ENCODE measurements at regions not wholly inside any gene's neighbourhood (a gene's known extent, or its start where the extent isn't known, plus 50 kb on each side); places are given as distances from the start of the nearest gene placed in this dataset.

GRCh38 chr13:50257646-50258045 lies 242.4 kb downstream of the KCNRG start:
- no peaks in the 10 kb centered on the region for H3K27me3 ChIP-seq
- in situ Hi-C loops (cut with MboI; ENCODE audit: low pct_ligation_motif_present in 1 of 4, low pct_unique_long_range_greater_than_20kb in 1 of 4, low sequenced_read_pairs in 3 of 4), result no loop called here

GRCh38 chr13:50261130-50261901 lies 246.1 kb downstream of the KCNRG start:
- no peak for DNase-seq
- Histone ChIP-seq H3K27ac (no peak overlapping the region), H3K9me3 (no peaks in the 10 kb centered on the region), H3K36me3 (no peaks in the 10 kb centered on the region), H3K4me3 (no peak overlapping the region), H3K27me3 (no peaks in the 10 kb centered on the region), H3K4me1 (no peaks in the 10 kb centered on the region)
- WGBS, 2 donors (ENCODE audit: low coverage in 1 of 2), result 82 to 93% methylated on average over 3 to 6 of the region's 6 CpGs
- TF ChIP-seq POLR2A (IDR thresholded peaks at IDR 0.05) (no peak), CTCF (IDR thresholded peaks at IDR 0.05) (no peak)
- in situ Hi-C loops (cut with MboI; ENCODE audit: low pct_ligation_motif_present in 1 of 4, low pct_unique_long_range_greater_than_20kb in 1 of 4, low sequenced_read_pairs in 3 of 4) (no loop called here), intact Hi-C loops (cut with DNase I; ENCODE audit: low total_unique reads) (no loop called here)

More at GRCh38 chr13:50257646-50258045, 242.4 kb downstream of the KCNRG start:
- Histone ChIP-seq H3K4me1 (no peaks in the 10 kb centered on the region), H3K27ac (no peak overlapping the region), H3K4me3 (no peak overlapping the region), H3K9me3 (no peaks in the 10 kb centered on the region), H3K36me3 (no peaks in the 10 kb centered on the region)
- intact Hi-C loops (cut with DNase I; ENCODE audit: low total_unique reads), result no loop called here
- no peak for TF ChIP-seq EP300 (IDR thresholded peaks at IDR 0.05; ENCODE audit: low read depth)
- TF ChIP-seq POLR2AphosphoS5 (IDR thresholded peaks at IDR 0.05), result no peak
- TF ChIP-seq CTCF (IDR thresholded peaks at IDR 0.05), result no peak
- no peak for TF ChIP-seq POLR2A (IDR thresholded peaks at IDR 0.05)
- DNase-seq, result no peak
- 71 to 82% methylated on average over 1 to 3 of the region's 3 CpGs for WGBS, 2 donors (ENCODE audit: low coverage in 1 of 2)

- 71 to 81% methylated on average over 4 to 5 of the region's 5 CpGs for WGBS, 2 donors (ENCODE audit: low coverage in 1 of 2)
- Histone ChIP-seq H3K27ac (no peak overlapping the region), H3K27me3 (no peaks in the 10 kb centered on the region), H3K4me1 (no peaks in the 10 kb centered on the region), H3K9me3 (no peaks in the 10 kb centered on the region), H3K36me3 (no peaks in the 10 kb centered on the region), H3K4me3 (no peak overlapping the region)
- no peak for DNase-seq
- TF ChIP-seq CTCF (IDR thresholded peaks at IDR 0.05), result no peak
- TF ChIP-seq POLR2A (IDR thresholded peaks at IDR 0.05), result no peak
- no peak for TF ChIP-seq POLR2AphosphoS5 (IDR thresholded peaks at IDR 0.05)
- TF ChIP-seq EP300 (IDR thresholded peaks at IDR 0.05; ENCODE audit: low read depth), result no peak
- intact Hi-C loops (cut with DNase I; ENCODE audit: low total_unique reads) (no loop called here), in situ Hi-C loops (cut with MboI; ENCODE audit: low pct_ligation_motif_present in 1 of 4, low pct_unique_long_range_greater_than_20kb in 1 of 4, low sequenced_read_pairs in 3 of 4) (no loop called here)
Measured at GRCh38 chr13:50267066-50267465, 251.8 kb downstream of the KCNRG start.

GRCh38 chr13:50267917-50268316 lies 252.7 kb downstream of the KCNRG start:
- Histone ChIP-seq H3K27ac (no peak overlapping the region), H3K27me3 (no peaks in the 10 kb centered on the region), H3K4me3 (no peak overlapping the region), H3K36me3 (no peaks in the 10 kb centered on the region), H3K4me1 (no peaks in the 10 kb centered on the region), H3K9me3 (no peaks in the 10 kb centered on the region)
- no peak for DNase-seq
- WGBS, 2 donors (ENCODE audit: low coverage in 1 of 2), result 88 to 100% methylated on average over 1 of the region's 1 CpG
- TF ChIP-seq POLR2AphosphoS5 (IDR thresholded peaks at IDR 0.05) (no peak), EP300 (IDR thresholded peaks at IDR 0.05; ENCODE audit: low read depth) (no peak), POLR2A (IDR thresholded peaks at IDR 0.05) (no peak), CTCF (IDR thresholded peaks at IDR 0.05) (no peak)
- intact Hi-C loops (cut with DNase I; ENCODE audit: low total_unique reads), result no loop called here
- in situ Hi-C loops (cut with MboI; ENCODE audit: low pct_ligation_motif_present in 1 of 4, low pct_unique_long_range_greater_than_20kb in 1 of 4, low sequenced_read_pairs in 3 of 4), result no loop called here

Measured in transverse colon (tissue), 4 donors.